ENCODE measurements at regions not wholly inside any gene's neighbourhood (a gene's known extent, or its start where the extent isn't known, plus 50 kb on each side); places are given as distances from the start of the nearest gene placed in this dataset.

DNA sequence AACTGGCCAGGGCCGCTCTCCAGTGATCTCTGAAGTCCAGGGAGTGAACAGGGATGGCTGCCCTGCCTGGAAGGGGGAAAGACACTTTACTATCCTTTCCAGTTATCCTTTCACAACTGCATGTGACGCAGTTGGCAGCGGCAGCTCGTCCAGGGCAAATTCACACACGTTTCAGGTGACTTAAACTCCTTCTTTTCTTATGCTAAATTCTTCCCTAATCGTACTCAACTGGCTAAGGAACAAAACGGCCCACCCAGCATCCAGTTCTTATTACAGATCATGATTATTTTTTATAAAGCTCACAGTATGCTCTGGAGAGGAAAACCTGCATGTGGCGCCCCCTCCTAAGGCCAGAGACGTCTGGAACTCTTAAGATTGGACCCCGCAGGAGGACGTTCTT is 767.1 kb downstream of the UQCRFS1 start:
- CTCF ChIA-PET: no interaction called here
- RAD21 ChIA-PET (ENCODE audit: unreplicated experiment): no interaction called here
- no peaks in the 10 kb centered on the region; the same call in 2 of the 3 replicates for H3K9me3 ChIP-seq (replicated peaks; ENCODE audit: control insufficient read depth, insufficient read depth, low read length)
- H2AFZ ChIP-seq (ENCODE audit: control insufficient read depth, low read depth, low read length): no peak overlapping the region
- 15% methylated on average over 11 of the region's 11 CpGs for WGBS (ENCODE audit: insufficient coverage, insufficient replicate concordance, low lambda C conversion rate, missing lambda C conversion rate)
- no peaks in the 10 kb centered on the region for H4K20me1 ChIP-seq (ENCODE audit: control insufficient read depth, insufficient read depth)
- H3K4me2 ChIP-seq (ENCODE audit: control insufficient read depth, insufficient read depth): no peak overlapping the region
- ATAC-seq: no peak
- no peaks in the 10 kb centered on the region for H3K79me2 ChIP-seq (ENCODE audit: control insufficient read depth, insufficient read depth, low read length)
- no peaks in the 10 kb centered on the region for H3K27me3 ChIP-seq (replicated peaks in 1 of 2; ENCODE audit: control insufficient read depth in 2 of 2, insufficient read depth in 2 of 2, low read length in 1 of 2)
- no peaks in the 10 kb centered on the region for H3K4me1 ChIP-seq (ENCODE audit: control insufficient read depth, insufficient read depth, low read length)
- SMC1A ChIA-PET (ENCODE audit: uncharacterized antibody, unreplicated experiment): no interaction called here
- no peak for DNase-seq (ENCODE audit: low read depth, low spot score)
- in situ Hi-C loops (cut with MboI): no loop called here
- no peak for FAIRE-seq
- POLR2A ChIA-PET: interaction anchor here (0.7 kb wide), 1 partner anchor 150 kb away, joined by 3 read pairs; no protein-coding TSS in a partner anchor
- no TSS peak for BruUV-seq (replicated peaks)
- H3K4me3 ChIP-seq: no peak overlapping the region
- H3K27ac ChIP-seq (ENCODE audit: control insufficient read depth, insufficient read depth): no peak overlapping the region
- H3K36me3 ChIP-seq (ENCODE audit: control insufficient read depth in 2 of 2, insufficient read depth in 2 of 2, low read length in 1 of 2): no peaks in the 10 kb centered on the region
- TF ChIP-seq RCOR1 (conservative IDR thresholded peaks at IDR 0.05; ENCODE audit: low read depth, low read length) (no peak), ZBTB33 (IDR thresholded peaks at IDR 0.05) (no peak), CEBPZ (IDR thresholded peaks at IDR 0.05; ENCODE audit: low read depth, low read length) (no peak), HDAC6 (IDR thresholded peaks at IDR 0.05; ENCODE audit: unreplicated experiment) (no peak), ASH2L (IDR thresholded peaks at IDR 0.05; ENCODE audit: borderline replicate concordance, low read depth) (no peak), TCF7 (IDR thresholded peaks at IDR 0.05; ENCODE audit: borderline replicate concordance) (no peak), RUNX3 (IDR thresholded peaks at IDR 0.05; ENCODE audit: low read length) (no peak), STAT3 (IDR thresholded peaks at IDR 0.05; ENCODE audit: low read depth, low read length) (no peak)
- TF ChIP-seq, protein P1, sequence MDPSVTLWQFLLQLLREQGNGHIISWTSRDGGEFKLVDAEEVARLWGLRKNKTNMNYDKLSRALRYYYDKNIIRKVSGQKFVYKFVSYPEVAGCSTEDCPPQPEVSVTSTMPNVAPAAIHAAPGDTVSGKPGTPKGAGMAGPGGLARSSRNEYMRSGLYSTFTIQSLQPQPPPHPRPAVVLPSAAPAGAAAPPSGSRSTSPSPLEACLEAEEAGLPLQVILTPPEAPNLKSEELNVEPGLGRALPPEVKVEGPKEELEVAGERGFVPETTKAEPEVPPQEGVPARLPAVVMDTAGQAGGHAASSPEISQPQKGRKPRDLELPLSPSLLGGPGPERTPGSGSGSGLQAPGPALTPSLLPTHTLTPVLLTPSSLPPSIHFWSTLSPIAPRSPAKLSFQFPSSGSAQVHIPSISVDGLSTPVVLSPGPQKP (IDR thresholded peaks at IDR 0.05; ENCODE audit: low read depth, low read length): no peak
- TF ChIP-seq, protein P2, sequence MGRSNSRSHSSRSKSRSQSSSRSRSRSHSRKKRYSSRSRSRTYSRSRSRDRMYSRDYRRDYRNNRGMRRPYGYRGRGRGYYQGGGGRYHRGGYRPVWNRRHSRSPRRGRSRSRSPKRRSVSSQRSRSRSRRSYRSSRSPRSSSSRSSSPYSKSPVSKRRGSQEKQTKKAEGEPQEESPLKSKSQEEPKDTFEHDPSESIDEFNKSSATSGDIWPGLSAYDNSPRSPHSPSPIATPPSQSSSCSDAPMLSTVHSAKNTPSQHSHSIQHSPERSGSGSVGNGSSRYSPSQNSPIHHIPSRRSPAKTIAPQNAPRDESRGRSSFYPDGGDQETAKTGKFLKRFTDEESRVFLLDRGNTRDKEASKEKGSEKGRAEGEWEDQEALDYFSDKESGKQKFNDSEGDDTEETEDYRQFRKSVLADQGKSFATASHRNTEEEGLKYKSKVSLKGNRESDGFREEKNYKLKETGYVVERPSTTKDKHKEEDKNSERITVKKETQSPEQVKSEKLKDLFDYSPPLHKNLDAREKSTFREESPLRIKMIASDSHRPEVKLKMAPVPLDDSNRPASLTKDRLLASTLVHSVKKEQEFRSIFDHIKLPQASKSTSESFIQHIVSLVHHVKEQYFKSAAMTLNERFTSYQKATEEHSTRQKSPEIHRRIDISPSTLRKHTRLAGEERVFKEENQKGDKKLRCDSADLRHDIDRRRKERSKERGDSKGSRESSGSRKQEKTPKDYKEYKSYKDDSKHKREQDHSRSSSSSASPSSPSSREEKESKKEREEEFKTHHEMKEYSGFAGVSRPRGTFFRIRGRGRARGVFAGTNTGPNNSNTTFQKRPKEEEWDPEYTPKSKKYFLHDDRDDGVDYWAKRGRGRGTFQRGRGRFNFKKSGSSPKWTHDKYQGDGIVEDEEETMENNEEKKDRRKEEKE (IDR thresholded peaks at IDR 0.05): no peak
- TF ChIP-seq, protein P3, sequence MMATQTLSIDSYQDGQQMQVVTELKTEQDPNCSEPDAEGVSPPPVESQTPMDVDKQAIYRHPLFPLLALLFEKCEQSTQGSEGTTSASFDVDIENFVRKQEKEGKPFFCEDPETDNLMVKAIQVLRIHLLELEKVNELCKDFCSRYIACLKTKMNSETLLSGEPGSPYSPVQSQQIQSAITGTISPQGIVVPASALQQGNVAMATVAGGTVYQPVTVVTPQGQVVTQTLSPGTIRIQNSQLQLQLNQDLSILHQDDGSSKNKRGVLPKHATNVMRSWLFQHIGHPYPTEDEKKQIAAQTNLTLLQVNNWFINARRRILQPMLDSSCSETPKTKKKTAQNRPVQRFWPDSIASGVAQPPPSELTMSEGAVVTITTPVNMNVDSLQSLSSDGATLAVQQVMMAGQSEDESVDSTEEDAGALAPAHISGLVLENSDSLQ (IDR thresholded peaks at IDR 0.05): no peak
- no peak overlapping the region for H3K9ac ChIP-seq (ENCODE audit: control insufficient read depth, insufficient read depth, low read length)
- intact Hi-C loops (cut with micrococcal nuclease; ENCODE audit: unreplicated experiment): no loop called here
